Tongue (tissue), 1 donor: ENCODE measurements at regions not wholly inside any gene's neighbourhood (a gene's known extent, or its start where the extent isn't known, plus 50 kb on each side); places are given as distances from the start of the nearest gene placed in this dataset.
"Not testable (repeated sequence)": the region's sequence is repeated elsewhere in the genome, so short reads cannot be mapped to it uniquely, and the experiment has no call there.

Experiments used
- DNase-seq: peaks from one replicate; pipeline ENCODE4 v3.0.0-alpha.2; 2015

DNA sequence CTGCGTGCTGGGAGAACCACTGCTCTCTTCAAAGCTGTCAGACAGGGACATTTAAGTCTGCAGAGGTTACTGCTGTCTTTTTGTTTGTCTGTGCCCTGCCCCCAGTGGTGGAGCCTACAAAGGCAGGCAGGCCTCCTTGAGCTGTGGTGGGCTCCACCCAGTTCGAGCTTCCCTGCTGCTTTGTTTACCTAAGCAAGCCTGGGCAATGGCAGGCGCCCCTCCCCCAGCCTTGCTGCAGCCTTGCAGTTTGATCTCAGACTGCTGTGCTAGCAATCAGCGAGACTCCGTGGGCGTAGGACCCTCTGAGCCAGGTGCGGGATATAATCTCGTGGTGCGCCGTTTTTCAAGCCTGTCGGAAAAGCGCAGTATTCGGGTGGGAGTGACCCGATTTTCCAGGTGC lies 837.0 kb downstream of the EPHA3 start:
- DNase-seq, result not testable (repeated sequence)

DNA sequence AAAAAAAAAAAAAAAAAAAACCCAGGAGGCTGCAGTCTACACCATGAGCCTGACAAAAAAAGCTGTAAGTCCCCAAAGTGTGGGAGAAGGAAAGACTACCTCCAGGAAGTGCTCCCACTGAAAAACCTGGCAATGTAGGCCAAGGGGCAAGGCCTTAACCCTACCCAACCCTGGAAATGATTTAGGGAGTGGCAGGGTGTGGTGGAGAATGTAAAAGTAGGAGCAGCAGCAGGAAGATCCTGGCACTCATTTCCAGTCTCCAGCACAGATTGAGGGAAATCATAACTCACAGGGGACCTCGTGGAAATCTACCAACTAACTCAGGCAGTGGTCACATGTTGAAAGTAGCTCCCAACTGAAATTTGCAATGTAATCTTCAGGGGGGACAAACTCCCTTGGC lies 839.5 kb downstream of the EPHA3 start:
- DNase-seq, result no peak

DNA sequence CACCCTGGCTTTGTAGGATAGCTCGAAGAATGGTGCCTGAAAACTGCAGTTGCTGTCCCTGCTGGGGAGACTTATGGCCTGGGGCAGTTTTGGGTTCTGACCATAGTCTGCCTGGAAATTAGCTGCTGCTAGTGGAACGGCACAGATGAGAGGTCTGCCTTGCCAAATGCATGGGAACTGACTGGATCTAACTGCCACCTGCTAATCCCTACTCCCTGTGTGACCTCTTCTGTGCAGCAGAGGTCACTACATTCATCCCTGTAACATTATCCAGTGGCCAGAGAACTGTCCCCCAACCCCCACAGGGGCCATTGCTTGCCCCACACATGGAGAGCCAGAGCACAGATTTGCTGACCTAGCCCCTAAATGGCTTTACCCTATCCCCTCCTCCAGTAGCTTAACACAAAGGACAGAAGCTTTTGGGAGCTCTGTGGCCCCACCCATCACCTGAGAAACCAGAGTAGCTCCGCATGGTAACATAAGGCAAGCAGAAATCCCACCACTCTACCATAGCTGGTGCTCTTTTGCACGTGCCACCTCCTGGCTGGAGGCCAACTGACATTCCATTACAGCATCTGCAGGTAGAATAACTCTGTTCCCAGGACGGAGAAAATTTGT lies 840.0 kb downstream of the EPHA3 start:
- DNase-seq, result no peak

DNA sequence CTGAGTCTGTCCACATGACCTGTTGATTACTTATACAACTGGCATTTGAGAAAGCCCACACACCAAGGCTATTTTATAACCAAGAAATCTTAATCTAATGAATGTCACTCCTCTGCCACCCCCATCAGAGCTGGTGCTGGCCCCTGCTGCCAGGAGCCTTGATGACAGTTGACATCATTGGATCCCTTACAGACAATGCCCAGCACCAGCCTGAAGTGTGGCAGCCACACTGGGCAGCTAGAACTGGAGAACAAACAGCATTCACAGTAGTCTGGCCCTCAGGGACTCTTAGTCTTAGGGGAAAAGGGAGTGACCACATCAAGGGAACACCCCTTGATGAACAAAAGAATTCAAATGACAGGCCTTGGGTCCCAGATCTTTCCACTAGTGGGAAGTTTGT lies 840.6 kb downstream of the EPHA3 start:
- DNase-seq, result no peak

DNA sequence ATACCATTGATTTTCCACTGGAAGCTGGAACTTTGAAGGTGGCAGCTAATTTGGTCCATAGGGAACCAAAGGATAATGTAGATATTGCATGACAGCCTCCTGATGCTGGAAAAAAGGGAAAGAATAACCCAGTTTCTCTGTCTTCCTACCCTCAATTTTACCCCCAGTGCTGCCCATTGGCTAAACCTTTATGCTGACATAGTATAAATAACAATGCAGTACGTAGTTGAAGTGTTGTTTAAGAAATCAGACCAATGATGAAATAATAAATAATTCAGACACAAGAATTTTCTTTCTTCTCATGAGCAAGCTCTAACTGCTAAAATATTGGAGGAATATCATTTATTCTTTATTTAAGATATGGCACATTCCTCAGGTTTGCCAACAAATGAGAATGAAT lies 843.4 kb downstream of the EPHA3 start:
- no peak for DNase-seq

DNA sequence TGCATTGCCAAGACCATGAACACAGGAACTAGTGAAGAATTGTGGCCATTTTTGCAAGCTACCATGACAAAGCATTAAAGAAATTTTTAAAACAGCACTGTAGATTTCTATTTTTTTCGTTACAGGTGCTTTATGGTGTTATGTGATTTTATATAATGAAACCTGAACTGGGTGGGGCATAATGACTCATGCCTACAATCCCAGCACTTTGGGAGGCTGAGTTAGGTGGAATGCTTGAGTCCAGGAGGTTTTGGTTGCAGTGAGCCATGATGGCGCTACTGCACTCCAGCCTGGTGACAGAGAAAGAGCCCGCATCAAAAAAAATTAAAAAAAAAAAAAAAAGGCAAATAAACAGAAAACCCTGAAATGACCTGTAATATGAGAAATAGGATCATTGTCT lies 846.7 kb downstream of the EPHA3 start:
- no peak for DNase-seq

DNA sequence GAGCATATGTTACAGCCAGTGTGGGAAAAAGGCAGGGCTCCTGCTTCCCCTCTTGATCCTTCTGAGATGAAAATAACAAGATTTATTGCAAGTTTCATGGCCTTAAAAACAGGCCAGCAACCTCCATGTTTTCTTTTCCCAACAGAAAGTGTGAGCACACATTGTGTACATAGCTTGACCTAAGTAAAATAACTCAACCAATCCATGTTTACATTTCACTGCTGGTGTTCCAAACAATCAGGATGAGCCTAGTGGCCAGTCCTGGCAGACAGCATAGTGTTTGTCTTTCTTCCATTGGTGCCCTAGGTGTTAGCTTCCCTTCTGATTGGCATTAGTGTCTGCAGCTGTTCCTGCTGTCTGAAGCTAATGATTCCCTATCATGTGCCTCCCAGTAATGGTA lies 847.7 kb downstream of the EPHA3 start:
- DNase-seq, result no peak

DNA sequence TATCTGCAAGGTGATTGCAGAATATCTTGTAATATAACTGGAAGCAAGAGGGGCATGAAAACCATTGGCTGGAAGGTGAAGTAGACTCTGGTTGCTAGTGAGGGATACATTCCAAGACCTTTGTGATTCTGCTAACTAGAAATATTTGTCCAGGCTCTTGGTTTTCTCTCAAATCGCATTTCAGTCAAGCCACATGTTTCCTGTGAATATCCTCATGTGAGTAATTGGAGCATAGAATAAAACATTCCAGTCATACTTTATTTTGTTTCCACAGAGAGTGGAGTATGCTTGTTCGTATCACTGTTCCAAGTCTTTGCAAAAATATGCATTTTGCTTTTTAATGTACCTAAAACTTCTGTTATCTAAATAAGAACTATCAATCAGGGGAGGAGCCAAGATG lies 850.0 kb downstream of the EPHA3 start:
- DNase-seq, result no peak

DNA sequence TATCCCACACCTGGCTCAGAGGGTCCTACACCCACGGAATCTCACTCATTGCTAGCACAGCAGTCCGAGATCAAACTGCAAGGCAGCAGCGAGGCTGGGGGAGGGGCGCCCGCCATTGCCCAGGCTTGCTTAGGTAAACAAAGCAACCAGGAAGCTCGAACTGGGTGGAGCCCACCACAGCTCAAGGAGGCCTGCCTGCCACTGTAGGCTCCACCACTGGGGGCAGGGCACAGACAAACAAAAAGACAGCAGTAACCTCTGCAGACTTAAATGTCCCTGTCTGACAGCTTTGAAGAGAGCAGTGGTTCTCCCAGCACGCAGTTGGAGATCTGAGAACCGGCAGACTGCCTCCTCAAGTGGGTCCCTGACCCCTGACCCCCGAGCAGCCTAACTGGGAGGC lies 850.7 kb downstream of the EPHA3 start:
- DNase-seq, result not testable (repeated sequence)

DNA sequence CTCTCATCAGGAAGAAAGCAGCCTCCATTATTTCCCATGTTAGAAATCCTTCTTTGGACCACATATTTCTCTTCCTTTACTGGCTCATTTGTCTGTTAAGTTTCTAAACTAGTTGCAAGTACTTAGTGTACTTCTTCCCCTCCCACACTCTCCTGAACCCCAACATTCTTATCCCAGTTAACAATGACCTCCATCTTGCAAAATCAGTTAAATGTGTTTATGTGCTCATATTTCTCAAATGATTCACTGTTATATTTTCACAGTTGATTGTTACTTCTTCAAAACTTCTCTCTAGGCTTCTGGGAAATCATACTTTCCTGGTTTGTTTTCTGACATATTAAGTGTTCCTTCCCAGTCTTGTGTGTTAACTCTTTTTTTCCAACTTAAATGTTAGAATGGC lies 856.9 kb downstream of the EPHA3 start:
- DNase-seq, result no peak

DNA sequence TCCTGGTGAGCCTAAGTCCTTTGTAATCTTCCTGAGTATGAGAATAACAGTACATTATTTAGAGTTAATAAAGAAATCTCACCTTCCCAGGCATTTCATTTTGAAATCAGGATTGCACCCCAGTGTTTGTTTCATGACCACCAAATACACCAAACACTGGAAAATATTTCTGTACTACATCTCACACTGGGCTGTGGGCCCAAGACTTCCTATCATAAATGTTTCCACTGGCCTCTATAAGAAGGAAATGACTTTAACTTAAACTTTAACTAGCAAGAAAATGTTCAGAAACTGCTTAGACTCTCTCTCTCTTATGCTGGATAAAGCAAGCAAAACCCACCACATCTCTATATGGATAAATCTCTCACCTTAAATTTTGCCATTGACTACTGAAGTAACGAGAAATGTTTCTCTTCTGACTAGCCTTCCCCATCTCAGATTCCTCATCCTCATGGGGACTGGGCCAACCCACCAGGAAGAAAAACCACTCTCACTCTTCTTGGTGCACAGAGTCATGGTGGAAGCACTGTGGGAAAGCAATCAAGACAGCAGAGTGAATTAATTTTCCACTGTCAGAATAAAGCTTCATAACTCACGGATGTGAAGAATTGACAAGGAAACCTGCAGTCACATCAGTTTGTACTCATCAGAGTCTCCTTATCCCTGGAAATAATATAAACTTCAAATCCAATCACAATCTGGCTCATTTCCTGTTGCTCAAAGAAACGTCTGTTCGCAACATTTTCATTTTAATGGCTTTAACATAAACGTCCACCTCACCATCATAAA lies 859.6 kb downstream of the EPHA3 start:
- peak; percentile 39 for DNase-seq

DNA sequence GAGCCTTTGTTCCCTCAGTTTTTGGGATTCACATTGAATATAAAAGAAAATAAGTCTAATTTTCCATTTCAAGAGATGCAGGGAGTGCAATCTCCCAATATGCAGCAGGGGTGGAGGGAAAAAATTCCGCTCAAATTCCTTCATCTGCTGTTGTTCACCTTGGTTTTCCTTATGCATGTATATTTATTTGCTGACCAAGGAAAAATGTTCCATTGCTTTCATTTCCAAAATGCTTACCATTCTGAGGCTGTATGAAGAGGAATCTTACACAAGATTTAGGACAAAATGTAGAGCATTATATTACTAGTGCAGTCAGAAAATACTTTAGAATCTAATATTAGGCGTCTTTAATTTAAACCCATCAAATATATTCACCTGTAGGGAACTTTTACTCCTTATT lies 863.9 kb downstream of the EPHA3 start:
- DNase-seq, result no peak

DNA sequence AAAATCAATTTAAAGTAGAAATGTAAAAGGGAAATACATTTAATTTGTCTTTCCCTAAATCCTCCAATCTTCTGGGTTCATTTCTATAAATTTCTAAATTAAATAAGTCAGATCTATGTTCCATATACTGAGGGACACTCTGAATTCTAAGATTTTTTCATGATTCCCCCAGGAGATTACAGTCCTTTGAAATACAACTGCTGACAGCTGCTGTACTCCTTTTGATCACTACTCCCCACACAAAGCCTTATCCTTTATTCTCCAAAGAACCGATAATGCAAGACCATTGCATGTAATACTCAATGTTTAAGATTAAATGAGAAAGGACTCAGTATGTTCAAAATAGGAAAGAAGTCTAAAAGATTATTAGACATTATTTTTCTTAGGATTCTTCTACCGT lies 865.7 kb downstream of the EPHA3 start:
- no peak for DNase-seq

DNA sequence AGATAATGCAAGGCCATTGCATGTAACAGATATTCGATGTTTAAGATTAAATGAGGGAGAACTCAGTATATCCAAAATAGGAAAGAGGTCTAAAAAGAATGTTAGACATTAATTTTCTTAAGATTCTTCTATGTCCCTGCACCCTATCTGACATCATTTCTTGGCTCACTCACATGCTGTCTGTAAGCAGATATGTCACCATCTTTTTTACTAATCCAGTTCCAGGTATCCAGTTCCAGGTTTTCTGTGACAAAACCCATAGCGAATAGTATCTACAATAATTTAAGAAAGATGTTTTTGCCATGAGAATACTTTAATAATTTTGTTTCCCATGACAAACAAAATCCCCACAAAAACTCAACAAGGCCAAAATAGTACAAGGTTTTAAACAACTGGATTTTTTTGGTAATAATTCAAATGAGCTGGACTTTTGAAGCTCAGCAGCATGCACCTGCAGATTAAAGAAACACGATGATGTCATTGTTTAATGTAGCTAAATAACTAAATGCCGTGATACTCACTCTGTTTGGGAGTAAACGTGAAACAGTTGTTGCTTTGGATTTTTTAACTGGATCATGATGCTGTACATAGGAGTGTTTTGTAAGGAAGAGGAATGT lies 867.6 kb downstream of the EPHA3 start:
- DNase-seq, result peak; percentile 73

DNA sequence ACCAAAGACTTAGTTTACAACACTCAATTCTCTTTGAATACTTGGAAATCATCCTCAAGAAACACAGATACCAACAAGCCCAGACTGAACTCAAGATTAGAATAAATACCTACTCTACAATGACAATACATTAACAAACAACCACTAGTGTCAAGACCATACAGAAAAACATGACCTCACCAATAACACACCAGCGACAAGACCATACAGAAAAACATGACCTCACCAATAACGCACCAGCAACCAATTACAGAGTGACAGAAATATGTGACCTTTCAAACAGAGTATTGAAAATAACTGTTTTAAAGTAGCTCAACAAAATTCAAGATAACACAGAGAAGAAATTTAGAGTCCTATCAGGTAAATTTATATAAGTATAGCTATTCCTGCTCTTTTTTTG lies 876.0 kb downstream of the EPHA3 start:
- no peak for DNase-seq

DNA sequence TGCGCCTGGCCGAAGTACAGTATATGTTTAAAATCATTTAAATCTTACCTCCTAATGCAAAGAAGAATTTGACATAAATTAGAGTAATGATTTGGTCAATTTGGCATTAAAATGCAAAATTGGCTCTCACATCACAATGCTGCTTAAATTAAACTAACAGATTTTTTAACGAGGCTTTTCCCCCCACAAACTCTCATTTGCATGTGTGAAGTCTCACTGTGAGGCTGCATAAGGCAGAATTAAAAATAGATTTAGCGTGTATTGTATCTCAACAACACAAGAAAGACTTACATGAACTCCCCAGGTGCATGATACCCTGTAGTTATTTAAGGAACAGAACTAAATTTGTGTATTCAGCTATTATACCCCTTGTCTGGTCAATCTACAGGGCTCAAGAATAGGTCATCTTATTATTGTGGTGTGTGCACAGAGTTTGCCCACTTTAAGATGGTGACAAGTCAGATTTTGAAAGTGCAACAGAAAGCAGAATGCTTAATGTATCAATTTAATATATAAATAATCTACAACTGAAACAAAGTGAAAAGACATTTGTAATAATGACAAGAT lies 897.9 kb downstream of the EPHA3 start:
- no peak for DNase-seq

DNA sequence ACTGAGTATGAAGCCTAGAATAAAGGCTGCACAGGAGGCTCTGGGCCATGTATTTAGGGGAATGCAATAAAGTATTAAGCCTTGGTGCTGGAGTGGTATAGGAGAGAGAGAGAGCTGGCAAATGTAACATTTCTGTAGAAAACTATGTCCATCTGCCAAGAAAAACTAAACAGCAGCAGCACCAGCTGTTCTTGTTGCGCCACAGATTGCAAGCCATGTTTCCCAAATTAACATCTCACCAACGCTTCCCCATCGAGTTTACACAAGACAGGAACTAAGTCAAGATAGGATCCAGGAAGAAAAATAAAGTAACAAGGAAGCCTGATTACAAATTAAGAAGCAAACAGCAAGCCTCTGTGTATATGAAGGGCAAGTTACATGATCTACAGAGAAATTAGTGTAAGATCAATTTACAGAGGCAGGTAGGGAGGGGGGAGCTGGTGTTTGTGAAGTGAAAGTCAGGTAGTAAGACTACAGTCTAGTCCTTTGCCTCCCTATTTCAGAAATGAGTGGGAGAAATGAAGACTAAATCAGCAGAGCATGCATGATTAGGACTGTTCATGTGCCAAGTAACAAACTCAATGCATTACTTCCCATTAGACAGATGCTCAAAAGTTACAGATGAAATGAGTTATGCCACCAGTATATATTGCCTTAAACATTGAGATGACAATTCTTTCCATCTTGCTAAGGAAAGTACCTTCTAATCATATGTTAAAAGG lies 900.5 kb downstream of the EPHA3 start:
- DNase-seq, result peak; percentile 82

DNA sequence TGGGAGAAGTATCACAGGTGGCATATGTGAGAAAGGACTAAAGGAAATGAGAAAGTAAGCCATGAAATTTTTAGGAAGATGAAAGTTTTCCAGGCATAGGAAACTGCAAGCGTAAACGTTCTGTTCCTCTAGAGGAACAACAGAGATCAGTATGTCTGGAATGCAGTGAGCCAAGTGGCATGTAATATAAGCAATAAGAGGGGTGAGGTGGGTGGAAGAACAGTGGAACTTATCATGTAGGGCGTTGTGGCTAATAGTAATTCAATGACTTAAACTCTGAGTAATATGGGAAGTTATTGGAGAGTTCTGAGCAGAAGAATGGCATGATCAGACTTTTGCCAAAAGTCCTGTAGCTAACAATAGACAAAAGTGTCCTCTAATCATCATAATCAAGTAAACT lies 902.9 kb downstream of the EPHA3 start:
- no peak for DNase-seq

DNA sequence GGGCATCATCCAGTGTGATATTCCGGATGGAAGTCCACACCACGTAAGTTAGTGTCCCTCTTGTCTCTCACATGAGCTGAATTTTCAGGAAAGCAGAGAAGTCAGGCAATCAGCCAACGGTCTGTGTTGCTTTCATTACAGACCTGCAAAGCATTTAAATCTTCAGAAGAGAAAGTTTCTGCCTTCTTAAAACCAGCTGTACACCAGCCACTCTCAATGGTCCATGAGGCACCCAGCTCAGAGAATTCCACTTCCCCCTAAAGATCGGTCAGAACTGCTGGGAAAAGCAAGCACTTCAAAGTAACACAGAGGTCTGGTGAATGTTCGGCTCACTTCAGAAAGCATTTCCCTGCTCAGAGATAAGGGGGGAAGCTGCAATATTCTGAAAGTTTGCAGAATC lies 903.7 kb downstream of the EPHA3 start:
- DNase-seq, result peak; percentile 50

DNA sequence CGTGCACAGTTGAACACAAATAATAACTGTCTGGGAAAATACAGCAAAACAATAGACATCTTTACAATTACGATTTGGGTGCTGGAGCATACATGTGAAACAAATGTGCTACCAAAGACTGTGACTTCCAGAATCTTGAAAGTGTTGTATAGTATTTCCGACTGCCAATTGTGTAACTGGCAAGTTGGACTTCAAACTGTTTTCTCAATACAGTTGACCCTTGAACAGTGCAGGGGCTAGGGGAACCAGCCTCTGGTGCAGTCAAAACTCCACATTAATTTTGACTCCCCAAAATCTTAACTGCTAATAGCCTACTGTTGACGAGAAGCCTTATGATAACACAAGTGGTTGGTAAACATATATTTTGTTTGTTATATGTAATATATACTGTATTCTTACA lies 904.2 kb downstream of the EPHA3 start:
- DNase-seq, result no peak

DNA sequence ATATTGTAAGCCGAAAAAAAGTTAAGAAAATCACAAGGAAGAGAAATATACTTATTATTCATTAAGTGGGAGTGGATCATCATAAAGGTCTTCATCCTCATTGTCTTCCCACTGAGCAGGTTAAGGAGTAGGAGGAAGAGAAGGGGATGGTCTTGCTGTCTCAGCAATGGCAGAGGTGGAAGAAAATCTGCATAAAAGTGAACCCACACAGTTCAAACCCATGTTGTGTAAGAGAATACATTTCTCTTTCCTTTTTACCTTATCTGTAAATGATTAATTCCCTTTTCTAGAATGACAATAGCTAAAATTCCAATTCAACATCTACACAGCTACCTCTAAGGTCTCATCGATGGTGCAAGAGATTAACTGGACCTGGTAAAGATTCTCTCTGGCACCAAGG lies 904.6 kb downstream of the EPHA3 start:
- no peak for DNase-seq

DNA sequence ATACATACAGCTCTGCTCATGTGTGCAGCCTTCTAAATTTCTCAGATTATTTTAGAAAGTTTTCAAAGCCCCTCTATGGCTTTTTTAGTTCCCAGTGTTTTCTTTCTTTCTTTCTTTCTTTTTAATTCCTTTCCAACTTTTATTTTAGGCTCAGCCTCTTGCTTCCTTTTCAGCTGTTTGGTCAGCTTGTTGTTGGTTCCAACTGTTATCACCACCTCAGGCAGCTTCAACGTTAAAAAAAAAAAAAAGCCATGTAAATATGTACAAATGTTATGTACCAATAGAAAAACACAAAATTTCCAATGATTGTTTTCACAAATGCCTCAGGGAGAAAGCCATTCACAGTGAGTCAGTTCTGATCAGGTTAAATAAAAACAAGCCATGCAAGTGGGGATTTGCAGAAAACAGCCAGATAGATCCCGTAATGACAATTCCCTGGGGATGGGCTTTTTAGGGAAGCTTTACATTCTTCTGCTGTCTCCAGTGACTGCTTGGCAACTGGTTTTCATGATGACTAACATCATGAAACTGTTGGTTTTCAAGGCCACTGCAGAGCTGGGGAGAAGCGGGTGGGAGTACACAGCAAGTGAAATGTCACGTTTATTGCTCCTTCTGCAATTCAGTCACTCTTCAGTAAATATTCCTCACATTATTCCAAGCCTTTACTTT lies 908.4 kb downstream of the EPHA3 start:
- DNase-seq, result peak; percentile 69
